ENCODE measurements at regions not wholly inside any gene's neighbourhood (a gene's known extent, or its start where the extent isn't known, plus 50 kb on each side); places are given as distances from the start of the nearest gene placed in this dataset.

GRCh38 chr13:99821741-99822140 lies 149.8 kb downstream of the ZIC5 start:
- TF ChIP-seq EZH2 (IDR thresholded peaks at IDR 0.05; ENCODE audit: borderline replicate concordance, low read depth, low read length, severe bottlenecking) (no peak), CTCF (IDR thresholded peaks at IDR 0.05; ENCODE audit: borderline replicate concordance, extremely low read depth, low read length, poor library complexity, severe bottlenecking) (no peak)
